Heart left ventricle (tissue), 16 donors: ENCODE measurements at regions not wholly inside any gene's neighbourhood (a gene's known extent, or its start where the extent isn't known, plus 50 kb on each side); places are given as distances from the start of the nearest gene placed in this dataset.

ENCODE experiments used
- ATAC-seq, 4 donors: fragments of 200-7000 bp; cut with Tn5 transposase; one replicate each; pipeline ENCODE4 v1.9.1; 2020 to 2022; ENCODE audit warnings: moderate library complexity in 4 of 4, mild to moderate bottlenecking in 3 of 4, moderate number of reproducible peaks in 1 of 4
- DNase-seq, 5 donors: peaks; one replicate each; pipeline ENCODE4 v3.0.0-alpha.2; 2020
- H3K27ac ChIP-seq, 12 donors: fragments of 200-600 bp; sonication (generic) in 4 of 12; one replicate each; pipeline versions ENCODE4 v1.5.0 to v1.8.0; 2016 to 2022; ENCODE audit warnings: mild to moderate bottlenecking in 2 of 12
- H3K27me3 ChIP-seq, 9 donors: fragments of 200-600 bp; sonication (generic) in 2 of 9; one replicate each; pipeline versions ENCODE4 v1.5.1 to v1.8.0; 2016 to 2022; ENCODE audit warnings: mild to moderate bottlenecking in 3 of 9
- H3K36me3 ChIP-seq, 9 donors: fragments of 200-600 bp; sonication (generic) in 2 of 9; one replicate each; pipeline versions ENCODE4 v1.5.0 to v1.8.0; 2018 to 2022; ENCODE audit warnings: mild to moderate bottlenecking in 2 of 9
- H3K4me1 ChIP-seq, 12 donors: fragments of 200-600 bp; sonication (generic) in 4 of 12; one replicate each; pipeline versions ENCODE4 v1.5.0 to v1.8.0; 2016 to 2022; ENCODE audit warnings: mild to moderate bottlenecking in 3 of 12
- H3K4me3 ChIP-seq, 12 donors: fragments of 200-600 bp; sonication (generic) in 4 of 12; one replicate each; pipeline versions ENCODE4 v1.5.0 to v1.8.0; 2017 to 2022; ENCODE audit warnings: mild to moderate bottlenecking in 9 of 12, moderate library complexity in 4 of 12
- H3K9me3 ChIP-seq, 12 donors: fragments of 200-600 bp; sonication (generic) in 4 of 12; one replicate each; pipeline versions ENCODE4 v1.5.0 to v1.8.0; 2016 to 2022; ENCODE audit warnings: mild to moderate bottlenecking in 1 of 12
- POLR2A ChIP-seq, 2 donors: fragments of 450-650 bp; IDR thresholded peaks; one replicate each; pipeline ENCODE4 v1.6.1; 2017; ENCODE audit warnings: antibody characterized with exemption in 2 of 2, mild to moderate bottlenecking in 2 of 2, moderate library complexity in 2 of 2
- WGBS, 4 donors: extraction: QIAGEN DNeasy Blood & Tissue Kit in 2 of 4; methylation state at CpG; one replicate each; pipeline versions ENCODE4 v1.1.5 to v1.1.7; 2013 to 2018; 5-methylcytosine and 5-hydroxymethylcytosine counted together
- intact Hi-C, 10 donors: fragments of 100-400 bp; cut with DNase I; formaldehyde crosslinking; loops; one replicate each; pipeline versions ENCODE4 v1.11.1 to v1.14.2; 2022
- TF ChIP-seq, protein P1 (sequence below), 12 donors: fragments of 200-600 bp; sonication (generic) in 4 of 12; IDR thresholded peaks; one replicate each; pipeline versions ENCODE4 v1.5.0 to v1.8.0; 2018 to 2022; ENCODE audit warnings: antibody characterized with exemption in 12 of 12, mild to moderate bottlenecking in 5 of 12
- donor health status: ischemic (EF 13 %, LVEDD 7.1; RV severe dilation, severe dysfunction).
- donor health status: healthy with polysubstance abuse.
- donor health status: DM: no; HTN: yes; CAD: no.
- donor health status: DM: no; HTN: no; CAD: no.
- donor health status: ischemic (EF 25% LVEDD 6.9; RV normal size, moderate dysfunction).
- donor health status: ischemic (EF 25% LVEDD 5.7; RV mildly dilated, moderate dysfunction).
- donor health status: healthy.
- donor health status: DM: yes; HTN: yes; CAD: no.
- donor health status: ischemic (EF 35%, LVEDD 5.7; RV mildly dilated, moderate dysfunction).
- donor health status: nonischemic (EF 11% LVEDD 7.7; RV severe dilation, severe dysfunction).
- donor health status: DM: yes; HTN: yes; CAD: no.
- donor health status: PGD.
- donor health status: ischemic (EF 29% LVEDD 5.4; RV normal size, mild dysfunction).
- donor health status: nonischemic (EF 23%, LVEDD 6.1; RV moderate dilation, normal function).

GRCh38 chr7:156113731-156114130, 301.5 kb upstream of the SHH start:
- ATAC-seq = no peak
- DNase-seq = no peak
- H3K27ac ChIP-seq = no peak overlapping the region
- no peaks in the 10 kb centered on the region for H3K4me1 ChIP-seq
- 70 to 78% (median 75%) methylated on average over 7 of the region's 7 CpGs for WGBS, 4 donors
- H3K27me3 ChIP-seq = peaks cover 0 to 10% (median 0%) of the 10 kb centered on the region in 9 donors
- TF ChIP-seq, protein P1, sequence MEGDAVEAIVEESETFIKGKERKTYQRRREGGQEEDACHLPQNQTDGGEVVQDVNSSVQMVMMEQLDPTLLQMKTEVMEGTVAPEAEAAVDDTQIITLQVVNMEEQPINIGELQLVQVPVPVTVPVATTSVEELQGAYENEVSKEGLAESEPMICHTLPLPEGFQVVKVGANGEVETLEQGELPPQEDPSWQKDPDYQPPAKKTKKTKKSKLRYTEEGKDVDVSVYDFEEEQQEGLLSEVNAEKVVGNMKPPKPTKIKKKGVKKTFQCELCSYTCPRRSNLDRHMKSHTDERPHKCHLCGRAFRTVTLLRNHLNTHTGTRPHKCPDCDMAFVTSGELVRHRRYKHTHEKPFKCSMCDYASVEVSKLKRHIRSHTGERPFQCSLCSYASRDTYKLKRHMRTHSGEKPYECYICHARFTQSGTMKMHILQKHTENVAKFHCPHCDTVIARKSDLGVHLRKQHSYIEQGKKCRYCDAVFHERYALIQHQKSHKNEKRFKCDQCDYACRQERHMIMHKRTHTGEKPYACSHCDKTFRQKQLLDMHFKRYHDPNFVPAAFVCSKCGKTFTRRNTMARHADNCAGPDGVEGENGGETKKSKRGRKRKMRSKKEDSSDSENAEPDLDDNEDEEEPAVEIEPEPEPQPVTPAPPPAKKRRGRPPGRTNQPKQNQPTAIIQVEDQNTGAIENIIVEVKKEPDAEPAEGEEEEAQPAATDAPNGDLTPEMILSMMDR (IDR thresholded peaks at IDR 0.05) = no peak
- no peak for TF ChIP-seq POLR2A (IDR thresholded peaks at IDR 0.05)
- intact Hi-C loops = no loop called here
- H3K9me3 ChIP-seq = no peaks in the 10 kb centered on the region
- H3K36me3 ChIP-seq = no peaks in the 10 kb centered on the region
- H3K4me3 ChIP-seq = no peak overlapping the region

DNA sequence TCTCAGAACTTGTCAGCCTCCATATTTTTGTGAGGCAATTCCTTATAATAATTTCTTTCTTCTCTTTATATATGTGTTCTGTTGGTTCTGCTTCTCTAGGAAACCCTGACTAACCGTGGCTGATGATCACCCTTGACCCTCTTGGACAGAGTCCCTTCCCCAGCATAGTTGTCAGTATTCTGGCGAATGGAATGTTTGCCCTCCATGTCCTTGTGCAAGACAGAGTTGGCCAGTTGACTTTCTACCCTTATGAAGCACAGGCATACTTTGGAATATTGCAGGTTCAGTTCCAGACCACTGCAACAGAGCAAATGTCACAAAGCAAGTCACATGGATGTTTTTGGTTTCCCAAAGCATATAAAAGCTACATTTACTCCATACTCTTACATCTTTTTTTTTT, 297.7 kb upstream of the SHH start:
- ATAC-seq (no peak), DNase-seq (no peak)
- no peak overlapping the region for H3K4me3 ChIP-seq
- H3K36me3 ChIP-seq = no peaks in the 10 kb centered on the region
- WGBS, 4 donors = 62 to 80% (median 69%) methylated on average over 2 of the region's 2 CpGs
- H3K27me3 ChIP-seq = peaks cover 0 to 10% (median 0%) of the 10 kb centered on the region in 9 donors
- H3K9me3 ChIP-seq = no peaks in the 10 kb centered on the region
- TF ChIP-seq, protein P1 (IDR thresholded peaks at IDR 0.05) = no peak
- no peak for TF ChIP-seq POLR2A (IDR thresholded peaks at IDR 0.05)
- no peak overlapping the region for H3K27ac ChIP-seq
- H3K4me1 ChIP-seq = no peaks in the 10 kb centered on the region
- intact Hi-C loops = no loop called here

DNA sequence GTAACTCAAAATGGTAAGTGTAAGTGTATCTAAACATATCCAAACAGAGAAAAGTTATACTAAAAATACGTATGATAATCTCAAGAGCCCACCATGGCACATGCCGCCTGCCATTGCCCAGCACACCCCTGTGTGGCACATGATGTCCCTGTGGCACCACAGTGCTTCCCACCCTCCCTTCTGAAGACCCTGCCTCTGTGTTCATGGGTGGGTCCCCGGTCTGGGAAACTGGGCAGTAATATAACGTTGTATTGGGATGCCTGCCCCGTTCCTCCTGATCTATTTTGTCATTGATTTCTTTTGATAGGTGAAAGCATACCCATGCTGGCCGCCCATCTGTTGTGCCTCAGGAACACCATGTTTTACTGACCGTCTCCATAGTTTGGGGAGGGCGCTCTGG, 296.8 kb upstream of the SHH start:
- intact Hi-C loops = no loop called here
- Histone ChIP-seq H3K9me3 (no peaks in the 10 kb centered on the region), H3K4me3 (no peak overlapping the region), H3K27me3 (peaks cover 0 to 18% (median 0%) of the 10 kb centered on the region in 9 donors), H3K36me3 (no peaks in the 10 kb centered on the region), H3K27ac (no peak overlapping the region), H3K4me1 (no peaks in the 10 kb centered on the region)
- DNase-seq (no peak), ATAC-seq (no peak)
- TF ChIP-seq POLR2A (IDR thresholded peaks at IDR 0.05) = no peak
- TF ChIP-seq, protein P1 (IDR thresholded peaks at IDR 0.05) = no peak
- 82 to 92% (median 87%) methylated on average over 8 of the region's 8 CpGs for WGBS, 4 donors

- Histone ChIP-seq H3K4me3 (no peak overlapping the region), H3K27ac (no peak overlapping the region), H3K27me3 (peaks cover 0 to 26% (median 0%) of the 10 kb centered on the region in 9 donors), H3K4me1 (no peaks in the 10 kb centered on the region), H3K9me3 (no peaks in the 10 kb centered on the region), H3K36me3 (no peaks in the 10 kb centered on the region)
- TF ChIP-seq, protein P1 (IDR thresholded peaks at IDR 0.05) = no peak
- TF ChIP-seq POLR2A (IDR thresholded peaks at IDR 0.05) = no peak
- 76 to 80% (median 80%) methylated on average over 17 of the region's 17 CpGs for WGBS, 4 donors
- no peak for ATAC-seq
- DNase-seq = no peak
- intact Hi-C loops = no loop called here
Observed at GRCh38 chr7:156107957-156108356, 295.7 kb upstream of the SHH start.
